Transverse colon (tissue), 3 donors: ENCODE measurements at regions not wholly inside any gene's neighbourhood (a gene's known extent, or its start where the extent isn't known, plus 50 kb on each side); places are given as distances from the start of the nearest gene placed in this dataset.

Experiments used
- CTCF ChIP-seq, 5 experiments: fragments of 200-600 bp in 3 of 5; fragments of 450-650 bp in 2 of 5; sonication (generic) in 3 of 5; IDR thresholded peaks; 1 replicate in 2 of 5; 2 replicates in 3 of 5; pipeline ENCODE4 v1.5.1; 2016 to 2017; ENCODE audit warnings: antibody characterized with exemption in 5 of 5, inconsistent platforms in 3 of 5, mild to moderate bottlenecking in 2 of 5, moderate library complexity in 1 of 5
- POLR2A ChIP-seq: fragments of 450-650 bp; IDR thresholded peaks from one replicate; pipeline ENCODE4 v1.6.1; 2016; ENCODE audit warnings: antibody characterized with exemption, mild to moderate bottlenecking, moderate library complexity

DNA sequence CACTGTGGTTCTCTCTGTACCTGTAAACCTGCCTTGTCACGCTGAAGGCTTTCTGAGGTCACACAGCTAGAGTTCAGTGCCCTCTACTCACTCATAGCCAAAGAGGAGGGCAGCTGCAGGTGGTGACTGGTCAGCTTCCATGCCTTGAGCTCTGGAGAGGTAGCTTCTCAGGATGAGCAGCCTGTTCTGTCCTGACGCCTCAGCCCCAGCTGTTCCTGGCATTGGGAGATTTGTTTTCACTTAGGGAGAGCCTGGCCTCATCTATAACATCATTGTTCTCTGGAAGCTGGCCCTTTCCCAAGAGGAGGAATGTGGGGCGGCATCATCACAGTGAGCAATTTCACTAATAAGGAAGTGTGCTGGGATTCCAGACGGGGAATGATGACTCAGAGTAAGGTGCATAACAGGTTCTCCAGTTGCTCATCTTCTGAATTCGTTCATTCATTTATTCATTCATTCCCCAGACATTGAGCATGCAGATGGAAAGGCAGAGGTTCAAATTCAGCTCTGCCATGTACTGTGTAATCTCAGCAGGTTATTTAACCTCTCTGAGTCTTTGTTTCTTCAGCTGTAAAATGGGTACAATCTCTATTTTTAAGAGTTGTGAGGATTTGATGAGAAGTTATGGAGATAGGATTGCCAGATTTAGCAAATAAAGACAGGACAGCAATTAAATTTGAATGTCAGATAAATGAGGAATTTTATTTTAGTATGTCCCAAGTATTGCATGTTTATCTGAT is 255.8 kb upstream of the CRY1 start:
- TF ChIP-seq CTCF (IDR thresholded peaks at IDR 0.05) (no peak), POLR2A (no peak)
